ENCODE measurements at regions not wholly inside any gene's neighbourhood (a gene's known extent, or its start where the extent isn't known, plus 50 kb on each side); places are given as distances from the start of the nearest gene placed in this dataset.
"Not testable (repeated sequence)": the region's sequence is repeated elsewhere in the genome, so short reads cannot be mapped to it uniquely, and the experiment has no call there.

DNA sequence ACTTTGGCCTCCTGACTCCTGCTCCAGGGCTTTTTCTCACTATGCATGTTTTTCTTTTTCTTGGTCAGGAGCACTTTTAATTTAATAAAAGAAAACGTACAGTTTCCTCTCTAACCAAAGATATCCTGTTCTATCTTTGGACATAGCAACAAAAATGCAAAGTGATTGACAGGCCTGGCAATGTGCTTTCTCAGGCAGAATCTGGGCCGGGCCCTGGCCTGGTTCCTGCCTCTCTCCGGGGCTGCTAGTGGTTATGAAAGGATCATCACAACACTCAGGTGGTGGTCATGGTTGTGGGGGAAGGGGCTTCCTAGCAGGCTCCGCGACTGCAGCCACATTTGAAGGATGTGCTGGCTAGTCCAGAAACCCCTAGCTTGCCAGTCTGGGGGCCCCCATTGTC, 85.8 kb upstream of the USP24 start:
- no peaks in the 10 kb centered on the region for H3K9me3 ChIP-seq (ENCODE audit: control insufficient read depth, low read length)
- peaks cover 0 to 2% of the 10 kb centered on the region in 2 donors for H3K4me1 ChIP-seq (ENCODE audit: control insufficient read depth in 1 of 2, insufficient read depth in 2 of 2, low read length in 2 of 2)
- DNase-seq (no peak), ATAC-seq (ENCODE audit: low FRiP score) (no peak)
- intact Hi-C loops (cut with DNase I): no loop called here
- no peaks in the 10 kb centered on the region for H3K27me3 ChIP-seq (ENCODE audit: control insufficient read depth in 1 of 2, insufficient read depth in 2 of 2, low read length in 1 of 2)
- H3K4me3 ChIP-seq (ENCODE audit: low read length in 2 of 2): no peak overlapping the region
- no peaks in the 10 kb centered on the region for H3K36me3 ChIP-seq (ENCODE audit: control insufficient read depth in 1 of 2, insufficient read depth in 2 of 2, low read length in 1 of 2)
- H3K27ac ChIP-seq (ENCODE audit: low read depth in 1 of 2, low read length in 2 of 2): no peak overlapping the region
- 24 to 33% methylated on average over 5 of the region's 5 CpGs for WGBS, 2 donors

- no peaks in the 10 kb centered on the region for H3K9me3 ChIP-seq (ENCODE audit: control insufficient read depth, low read length)
- no peak overlapping the region for H3K27ac ChIP-seq (ENCODE audit: low read depth in 1 of 2, low read length in 2 of 2)
- intact Hi-C loops (cut with DNase I): no loop called here
- peaks cover 0 to 2% of the 10 kb centered on the region in 2 donors for H3K4me1 ChIP-seq (ENCODE audit: control insufficient read depth in 1 of 2, insufficient read depth in 2 of 2, low read length in 2 of 2)
- no peaks in the 10 kb centered on the region for H3K27me3 ChIP-seq (ENCODE audit: control insufficient read depth in 1 of 2, insufficient read depth in 2 of 2, low read length in 1 of 2)
- no peak overlapping the region for H3K4me3 ChIP-seq (ENCODE audit: low read length in 2 of 2)
- WGBS, 2 donors: 94% methylated on average over 10 of the region's 10 CpGs
- ATAC-seq (ENCODE audit: low FRiP score): no peak
- no peak for DNase-seq
- H3K36me3 ChIP-seq (ENCODE audit: control insufficient read depth in 1 of 2, insufficient read depth in 2 of 2, low read length in 1 of 2): no peaks in the 10 kb centered on the region
Measured at GRCh38 chr1:55298167-55298894, 83.2 kb upstream of the USP24 start.

DNA sequence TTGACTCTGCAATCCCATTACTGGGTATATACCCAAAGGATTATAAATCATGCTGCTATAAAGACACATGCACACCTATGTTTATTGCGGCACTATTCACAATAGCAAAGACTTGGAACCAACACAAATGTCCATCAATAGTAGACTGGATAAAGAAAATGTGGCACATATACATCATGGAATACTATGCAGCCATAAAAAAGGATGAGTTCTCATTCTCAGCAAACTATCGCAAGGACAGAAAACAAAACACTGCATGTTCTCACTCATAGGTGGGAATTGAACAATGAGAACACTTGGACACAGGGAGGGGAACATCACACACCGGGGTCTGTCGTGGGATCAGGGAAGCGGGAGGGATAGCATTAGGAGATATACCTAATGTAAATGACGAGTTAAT, 81.1 kb upstream of the USP24 start:
- DNase-seq; intact Hi-C loops (cut with DNase I): not testable (repeated sequence)
- 97 to 99% methylated on average over 6 of the region's 6 CpGs for WGBS, 2 donors

DNA sequence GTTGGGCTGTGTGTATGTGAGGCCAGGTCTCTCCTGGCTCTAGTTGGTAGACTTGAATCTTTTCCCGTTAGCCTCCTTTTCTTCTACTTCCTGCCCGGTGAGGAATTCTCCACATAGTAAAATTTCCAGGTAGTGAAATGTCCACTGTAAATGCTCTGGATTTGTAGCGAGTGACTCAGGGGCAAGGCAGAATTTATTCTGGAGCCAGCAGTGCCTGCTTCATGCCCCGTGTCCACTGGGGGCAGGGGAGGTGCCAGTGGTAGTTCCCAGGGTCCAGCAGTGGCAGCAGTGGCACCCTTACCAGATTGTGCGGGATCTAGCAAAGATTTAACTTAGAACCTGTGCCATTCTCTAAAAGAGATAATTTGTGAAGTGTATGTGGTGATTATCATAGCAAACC, 74.5 kb upstream of the USP24 start:
- intact Hi-C loops (cut with DNase I): loop anchor here (10.0 kb wide), 2 partner anchors 1425 to 1535 kb away; no protein-coding TSS in a partner anchor
- ATAC-seq (ENCODE audit: low FRiP score): no peak

More for the DNA sequence above, 81.1 kb upstream of the USP24 start:
- not testable (repeated sequence) for H3K4me1 ChIP-seq (ENCODE audit: control insufficient read depth in 1 of 2, insufficient read depth in 2 of 2, low read length in 2 of 2); H3K36me3 ChIP-seq (ENCODE audit: control insufficient read depth in 1 of 2, insufficient read depth in 2 of 2, low read length in 1 of 2); H3K4me3 ChIP-seq (ENCODE audit: low read length in 2 of 2); H3K27ac ChIP-seq (ENCODE audit: low read depth in 1 of 2, low read length in 2 of 2); H3K9me3 ChIP-seq (ENCODE audit: control insufficient read depth, low read length); H3K27me3 ChIP-seq (ENCODE audit: control insufficient read depth in 1 of 2, insufficient read depth in 2 of 2, low read length in 1 of 2); ATAC-seq (ENCODE audit: low FRiP score)

GRCh38 chr1:55289042-55289441, 73.9 kb upstream of the USP24 start:
- no peaks in the 10 kb centered on the region for H3K36me3 ChIP-seq (ENCODE audit: control insufficient read depth in 1 of 2, insufficient read depth in 2 of 2, low read length in 1 of 2)
- DNase-seq (no peak), ATAC-seq (ENCODE audit: low FRiP score) (no peak)
- no peak overlapping the region for H3K4me3 ChIP-seq (ENCODE audit: low read length in 2 of 2)
- no peaks in the 10 kb centered on the region for H3K9me3 ChIP-seq (ENCODE audit: control insufficient read depth, low read length)
- no peaks in the 10 kb centered on the region for H3K4me1 ChIP-seq (ENCODE audit: control insufficient read depth in 1 of 2, insufficient read depth in 2 of 2, low read length in 2 of 2)
- intact Hi-C loops (cut with DNase I): loop anchor here (10.0 kb wide), 2 partner anchors 1426 to 1536 kb away; no protein-coding TSS in a partner anchor
- no peak overlapping the region for H3K27ac ChIP-seq (ENCODE audit: low read depth in 1 of 2, low read length in 2 of 2)
- peaks cover 0 to 1% of the 10 kb centered on the region in 2 donors for H3K27me3 ChIP-seq (ENCODE audit: control insufficient read depth in 1 of 2, insufficient read depth in 2 of 2, low read length in 1 of 2)
- 97 to 99% methylated on average over 7 of the region's 7 CpGs for WGBS, 2 donors

More for the DNA sequence above, 74.5 kb upstream of the USP24 start:
- Histone ChIP-seq H3K27me3 (ENCODE audit: control insufficient read depth in 1 of 2, insufficient read depth in 2 of 2, low read length in 1 of 2) (peaks cover 0 to 1% of the 10 kb centered on the region in 2 donors), H3K4me3 (ENCODE audit: low read length in 2 of 2) (no peak overlapping the region), H3K36me3 (ENCODE audit: control insufficient read depth in 1 of 2, insufficient read depth in 2 of 2, low read length in 1 of 2) (no peaks in the 10 kb centered on the region), H3K9me3 (ENCODE audit: control insufficient read depth, low read length) (no peaks in the 10 kb centered on the region), H3K27ac (ENCODE audit: low read depth in 1 of 2, low read length in 2 of 2) (no peak overlapping the region), H3K4me1 (ENCODE audit: control insufficient read depth in 1 of 2, insufficient read depth in 2 of 2, low read length in 2 of 2) (no peaks in the 10 kb centered on the region)
- WGBS, 2 donors: 91% methylated on average over 5 of the region's 5 CpGs
- DNase-seq: no peak

DNA sequence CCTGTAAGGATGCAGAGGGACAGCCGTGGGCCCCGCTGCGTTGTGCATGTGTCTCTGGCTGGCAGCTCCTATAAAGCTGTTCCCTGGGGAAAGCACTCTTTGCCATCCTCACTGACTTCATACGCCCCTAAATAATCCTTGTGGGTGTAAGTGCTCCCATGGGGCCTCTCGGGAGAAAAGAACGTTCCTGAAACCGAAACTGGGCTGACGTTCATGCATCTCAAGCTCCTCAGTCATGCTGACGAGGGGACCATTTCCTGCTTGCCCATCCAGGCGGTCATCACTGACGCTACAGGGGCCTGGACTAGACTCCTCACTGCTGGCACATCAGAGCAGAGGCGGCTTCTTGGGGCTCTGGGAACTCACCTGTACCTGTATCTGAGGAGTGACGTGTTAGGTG, 73.1 kb upstream of the USP24 start:
- no peak overlapping the region for H3K27ac ChIP-seq (ENCODE audit: low read depth in 1 of 2, low read length in 2 of 2)
- WGBS, 2 donors: 61 to 66% methylated on average over 13 of the region's 13 CpGs
- ATAC-seq (ENCODE audit: low FRiP score) (peak; percentile 55), DNase-seq (peak in 1 of 2 donors; percentile 79)
- H3K36me3 ChIP-seq (ENCODE audit: control insufficient read depth in 1 of 2, insufficient read depth in 2 of 2, low read length in 1 of 2): no peaks in the 10 kb centered on the region
- no peaks in the 10 kb centered on the region for H3K4me1 ChIP-seq (ENCODE audit: control insufficient read depth in 1 of 2, insufficient read depth in 2 of 2, low read length in 2 of 2)
- intact Hi-C loops (cut with DNase I): loop anchor here (10.0 kb wide), 2 partner anchors 1427 to 1537 kb away; no protein-coding TSS in a partner anchor
- H3K4me3 ChIP-seq (ENCODE audit: low read length in 2 of 2): no peak overlapping the region
- H3K9me3 ChIP-seq (ENCODE audit: control insufficient read depth, low read length): no peaks in the 10 kb centered on the region
- peaks cover 0 to 1% of the 10 kb centered on the region in 2 donors for H3K27me3 ChIP-seq (ENCODE audit: control insufficient read depth in 1 of 2, insufficient read depth in 2 of 2, low read length in 1 of 2)

DNA sequence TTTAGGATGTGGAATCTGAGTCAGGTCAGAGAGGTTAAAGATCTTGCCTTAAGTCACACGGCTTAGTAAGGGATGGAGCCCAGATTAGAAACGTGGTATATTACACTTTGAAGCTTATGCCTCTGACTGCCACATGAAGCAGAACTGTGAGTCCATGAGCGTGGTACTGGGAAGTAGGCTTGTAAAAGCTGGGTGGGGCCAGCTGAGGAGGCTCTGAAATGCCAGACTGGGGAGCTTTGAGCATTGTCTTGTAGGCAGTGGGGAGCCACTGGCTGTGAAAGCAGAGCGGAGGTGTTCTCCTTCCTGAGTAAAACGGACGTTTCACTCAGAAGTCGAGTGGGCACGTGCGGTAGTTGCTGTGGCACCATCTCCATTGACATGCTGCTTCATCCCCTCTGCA, 72.6 kb upstream of the USP24 start:
- intact Hi-C loops (cut with DNase I): loop anchor here (10.0 kb wide), 2 partner anchors 1427 to 1537 kb away; no protein-coding TSS in a partner anchor
- no peak for ATAC-seq (ENCODE audit: low FRiP score)
- H3K27ac ChIP-seq (ENCODE audit: low read depth in 1 of 2, low read length in 2 of 2): no peak overlapping the region
- H3K4me3 ChIP-seq (ENCODE audit: low read length in 2 of 2): no peak overlapping the region
- no peak for DNase-seq
- WGBS, 2 donors: 86% methylated on average over 9 of the region's 9 CpGs
- no peaks in the 10 kb centered on the region for H3K9me3 ChIP-seq (ENCODE audit: control insufficient read depth, low read length)
- H3K27me3 ChIP-seq (ENCODE audit: control insufficient read depth in 1 of 2, insufficient read depth in 2 of 2, low read length in 1 of 2): peaks cover 0 to 1% of the 10 kb centered on the region in 2 donors
- H3K4me1 ChIP-seq (ENCODE audit: control insufficient read depth in 1 of 2, insufficient read depth in 2 of 2, low read length in 2 of 2): no peaks in the 10 kb centered on the region
- H3K36me3 ChIP-seq (ENCODE audit: control insufficient read depth in 1 of 2, insufficient read depth in 2 of 2, low read length in 1 of 2): no peaks in the 10 kb centered on the region

GRCh38 chr1:55286856-55287602, 71.9 kb upstream of the USP24 start:
- no peak overlapping the region for H3K27ac ChIP-seq (ENCODE audit: low read depth in 1 of 2, low read length in 2 of 2)
- WGBS, 2 donors: 75 to 78% methylated on average over 5 of the region's 5 CpGs
- no peak for DNase-seq
- ATAC-seq (ENCODE audit: low FRiP score): no peak
- no peaks in the 10 kb centered on the region for H3K36me3 ChIP-seq (ENCODE audit: control insufficient read depth in 1 of 2, insufficient read depth in 2 of 2, low read length in 1 of 2)
- no peaks in the 10 kb centered on the region for H3K4me1 ChIP-seq (ENCODE audit: control insufficient read depth in 1 of 2, insufficient read depth in 2 of 2, low read length in 2 of 2)
- no peak overlapping the region for H3K4me3 ChIP-seq (ENCODE audit: low read length in 2 of 2)
- H3K9me3 ChIP-seq (ENCODE audit: control insufficient read depth, low read length): no peaks in the 10 kb centered on the region
- H3K27me3 ChIP-seq (ENCODE audit: control insufficient read depth in 1 of 2, insufficient read depth in 2 of 2, low read length in 1 of 2): peaks cover 0 to 1% of the 10 kb centered on the region in 2 donors
- intact Hi-C loops (cut with DNase I): loop anchor here (10.0 kb wide), 2 partner anchors 1428 to 1538 kb away; no protein-coding TSS in a partner anchor

Measured in aorta (tissue), 5 donors.